ENCODE measurements at regions not wholly inside any gene's neighbourhood (a gene's known extent, or its start where the extent isn't known, plus 50 kb on each side); places are given as distances from the start of the nearest gene placed in this dataset.

GRCh38 chr18:29160170-29160569 lies 983.2 kb upstream of the CDH2 start:
- TF ChIP-seq, protein P1, sequence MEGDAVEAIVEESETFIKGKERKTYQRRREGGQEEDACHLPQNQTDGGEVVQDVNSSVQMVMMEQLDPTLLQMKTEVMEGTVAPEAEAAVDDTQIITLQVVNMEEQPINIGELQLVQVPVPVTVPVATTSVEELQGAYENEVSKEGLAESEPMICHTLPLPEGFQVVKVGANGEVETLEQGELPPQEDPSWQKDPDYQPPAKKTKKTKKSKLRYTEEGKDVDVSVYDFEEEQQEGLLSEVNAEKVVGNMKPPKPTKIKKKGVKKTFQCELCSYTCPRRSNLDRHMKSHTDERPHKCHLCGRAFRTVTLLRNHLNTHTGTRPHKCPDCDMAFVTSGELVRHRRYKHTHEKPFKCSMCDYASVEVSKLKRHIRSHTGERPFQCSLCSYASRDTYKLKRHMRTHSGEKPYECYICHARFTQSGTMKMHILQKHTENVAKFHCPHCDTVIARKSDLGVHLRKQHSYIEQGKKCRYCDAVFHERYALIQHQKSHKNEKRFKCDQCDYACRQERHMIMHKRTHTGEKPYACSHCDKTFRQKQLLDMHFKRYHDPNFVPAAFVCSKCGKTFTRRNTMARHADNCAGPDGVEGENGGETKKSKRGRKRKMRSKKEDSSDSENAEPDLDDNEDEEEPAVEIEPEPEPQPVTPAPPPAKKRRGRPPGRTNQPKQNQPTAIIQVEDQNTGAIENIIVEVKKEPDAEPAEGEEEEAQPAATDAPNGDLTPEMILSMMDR (IDR thresholded peaks at IDR 0.05) = no peak
- TF ChIP-seq POLR2A (IDR thresholded peaks at IDR 0.05) (no peak), POLR2AphosphoS5 (IDR thresholded peaks at IDR 0.05) (no peak), EP300 (IDR thresholded peaks at IDR 0.05) (no peak)
